ENCODE measurements at regions not wholly inside any gene's neighbourhood (a gene's known extent, or its start where the extent isn't known, plus 50 kb on each side); places are given as distances from the start of the nearest gene placed in this dataset.

- H3K27ac ChIP-seq (ENCODE audit: low read depth, low read length) = no peak overlapping the region
- H3K9me3 ChIP-seq (ENCODE audit: control insufficient read depth in 3 of 3, low read length in 3 of 3) = peaks cover 0 to 5% (median 2%) of the 10 kb centered on the region in 3 donors
- no peaks in the 10 kb centered on the region for H3K36me3 ChIP-seq (ENCODE audit: control insufficient read depth in 3 of 3, insufficient read depth in 3 of 3, low read length in 3 of 3)
Measured at GRCh38 chr2:200165687-200166086, 140.8 kb upstream of the SPATS2L start.

GRCh38 chr2:200168641-200169555 lies 137.6 kb upstream of the SPATS2L start:
- peaks cover 0 to 5% (median 2%) of the 10 kb centered on the region in 3 donors for H3K9me3 ChIP-seq (ENCODE audit: control insufficient read depth in 3 of 3, low read length in 3 of 3)
- no peaks in the 10 kb centered on the region for H3K36me3 ChIP-seq (ENCODE audit: control insufficient read depth in 3 of 3, insufficient read depth in 3 of 3, low read length in 3 of 3)
- H3K27ac ChIP-seq (ENCODE audit: low read depth, low read length) = no peak overlapping the region
- no peaks in the 10 kb centered on the region for H3K4me1 ChIP-seq (ENCODE audit: control insufficient read depth in 3 of 3, insufficient read depth in 3 of 3, low read length in 3 of 3)
- no peaks in the 10 kb centered on the region for H3K27me3 ChIP-seq (ENCODE audit: control insufficient read depth in 3 of 3, insufficient read depth in 3 of 3, low read length in 3 of 3)
- H3K4me3 ChIP-seq (ENCODE audit: low read length in 3 of 3) = no peak overlapping the region
- H3K9ac ChIP-seq (ENCODE audit: low read depth in 1 of 3, low read length in 3 of 3) = no peak overlapping the region

More at GRCh38 chr2:200165687-200166086, 140.8 kb upstream of the SPATS2L start:
- Histone ChIP-seq H3K27me3 (ENCODE audit: control insufficient read depth in 3 of 3, insufficient read depth in 3 of 3, low read length in 3 of 3) (no peaks in the 10 kb centered on the region), H3K4me3 (ENCODE audit: low read length in 3 of 3) (no peak overlapping the region), H3K4me1 (ENCODE audit: control insufficient read depth in 3 of 3, insufficient read depth in 3 of 3, low read length in 3 of 3) (no peaks in the 10 kb centered on the region), H3K9ac (ENCODE audit: low read depth in 1 of 3, low read length in 3 of 3) (no peak overlapping the region)

GRCh38 chr2:200170221-200170620 lies 136.3 kb upstream of the SPATS2L start:
- Histone ChIP-seq H3K4me3 (ENCODE audit: low read length in 3 of 3) (no peak overlapping the region), H3K27ac (ENCODE audit: low read depth, low read length) (no peak overlapping the region)

GRCh38 chr2:200171731-200172482 lies 134.6 kb upstream of the SPATS2L start:
- Histone ChIP-seq H3K4me1 (ENCODE audit: control insufficient read depth in 3 of 3, insufficient read depth in 3 of 3, low read length in 3 of 3) (no peaks in the 10 kb centered on the region), H3K4me3 (ENCODE audit: low read length in 3 of 3) (no peak overlapping the region), H3K9me3 (ENCODE audit: control insufficient read depth in 3 of 3, low read length in 3 of 3) (no peaks in the 10 kb centered on the region), H3K27me3 (ENCODE audit: control insufficient read depth in 3 of 3, insufficient read depth in 3 of 3, low read length in 3 of 3) (no peaks in the 10 kb centered on the region), H3K36me3 (ENCODE audit: control insufficient read depth in 3 of 3, insufficient read depth in 3 of 3, low read length in 3 of 3) (no peaks in the 10 kb centered on the region), H3K9ac (ENCODE audit: low read depth in 1 of 3, low read length in 3 of 3) (no peak overlapping the region), H3K27ac (ENCODE audit: low read depth, low read length) (no peak overlapping the region)

More at GRCh38 chr2:200170221-200170620, 136.3 kb upstream of the SPATS2L start:
- peaks cover 0 to 5% (median 2%) of the 10 kb centered on the region in 3 donors for H3K9me3 ChIP-seq (ENCODE audit: control insufficient read depth in 3 of 3, low read length in 3 of 3)
- H3K36me3 ChIP-seq (ENCODE audit: control insufficient read depth in 3 of 3, insufficient read depth in 3 of 3, low read length in 3 of 3) = no peaks in the 10 kb centered on the region
- no peaks in the 10 kb centered on the region for H3K27me3 ChIP-seq (ENCODE audit: control insufficient read depth in 3 of 3, insufficient read depth in 3 of 3, low read length in 3 of 3)
- H3K4me1 ChIP-seq (ENCODE audit: control insufficient read depth in 3 of 3, insufficient read depth in 3 of 3, low read length in 3 of 3) = no peaks in the 10 kb centered on the region
- H3K9ac ChIP-seq (ENCODE audit: low read depth in 1 of 3, low read length in 3 of 3) = no peak overlapping the region

GRCh38 chr2:200172521-200172920 lies 134.0 kb upstream of the SPATS2L start:
- no peaks in the 10 kb centered on the region for H3K9me3 ChIP-seq (ENCODE audit: control insufficient read depth in 3 of 3, low read length in 3 of 3)

GRCh38 chr2:200172944-200173581 lies 133.4 kb upstream of the SPATS2L start:
- Histone ChIP-seq H3K9me3 (ENCODE audit: control insufficient read depth in 3 of 3, low read length in 3 of 3) (no peaks in the 10 kb centered on the region), H3K36me3 (ENCODE audit: control insufficient read depth in 3 of 3, insufficient read depth in 3 of 3, low read length in 3 of 3) (no peaks in the 10 kb centered on the region), H3K4me3 (ENCODE audit: low read length in 3 of 3) (no peak overlapping the region), H3K9ac (ENCODE audit: low read depth in 1 of 3, low read length in 3 of 3) (no peak overlapping the region), H3K4me1 (ENCODE audit: control insufficient read depth in 3 of 3, insufficient read depth in 3 of 3, low read length in 3 of 3) (peaks cover 0 to 2% (median 2%) of the 10 kb centered on the region in 3 donors), H3K27me3 (ENCODE audit: control insufficient read depth in 3 of 3, insufficient read depth in 3 of 3, low read length in 3 of 3) (no peaks in the 10 kb centered on the region), H3K27ac (ENCODE audit: low read depth, low read length) (no peak overlapping the region)

More at GRCh38 chr2:200172521-200172920, 134.0 kb upstream of the SPATS2L start:
- Histone ChIP-seq H3K36me3 (ENCODE audit: control insufficient read depth in 3 of 3, insufficient read depth in 3 of 3, low read length in 3 of 3) (no peaks in the 10 kb centered on the region), H3K27me3 (ENCODE audit: control insufficient read depth in 3 of 3, insufficient read depth in 3 of 3, low read length in 3 of 3) (no peaks in the 10 kb centered on the region), H3K4me3 (ENCODE audit: low read length in 3 of 3) (no peak overlapping the region), H3K27ac (ENCODE audit: low read depth, low read length) (no peak overlapping the region), H3K9ac (ENCODE audit: low read depth in 1 of 3, low read length in 3 of 3) (no peak overlapping the region), H3K4me1 (ENCODE audit: control insufficient read depth in 3 of 3, insufficient read depth in 3 of 3, low read length in 3 of 3) (no peaks in the 10 kb centered on the region)

GRCh38 chr2:200173691-200174090 lies 132.8 kb upstream of the SPATS2L start:
- H3K36me3 ChIP-seq (ENCODE audit: control insufficient read depth in 3 of 3, insufficient read depth in 3 of 3, low read length in 3 of 3) = no peaks in the 10 kb centered on the region
- peaks cover 4 to 8% (median 6%) of the 10 kb centered on the region in 3 donors for H3K4me1 ChIP-seq (ENCODE audit: control insufficient read depth in 3 of 3, insufficient read depth in 3 of 3, low read length in 3 of 3)
- H3K9me3 ChIP-seq (ENCODE audit: control insufficient read depth in 3 of 3, low read length in 3 of 3) = no peaks in the 10 kb centered on the region
- H3K27ac ChIP-seq (ENCODE audit: low read depth, low read length) = no peak overlapping the region
- no peaks in the 10 kb centered on the region for H3K27me3 ChIP-seq (ENCODE audit: control insufficient read depth in 3 of 3, insufficient read depth in 3 of 3, low read length in 3 of 3)
- H3K9ac ChIP-seq (ENCODE audit: low read depth in 1 of 3, low read length in 3 of 3) = no peak overlapping the region
- H3K4me3 ChIP-seq (ENCODE audit: low read length in 3 of 3) = no peak overlapping the region

- H3K27ac ChIP-seq (ENCODE audit: low read depth, low read length) = no peak overlapping the region
- no peaks in the 10 kb centered on the region for H3K27me3 ChIP-seq (ENCODE audit: control insufficient read depth in 3 of 3, insufficient read depth in 3 of 3, low read length in 3 of 3)
Measured at GRCh38 chr2:200174433-200175216, 131.9 kb upstream of the SPATS2L start.

More at GRCh38 chr2:200174433-200175216, 131.9 kb upstream of the SPATS2L start:
- Histone ChIP-seq H3K36me3 (ENCODE audit: control insufficient read depth in 3 of 3, insufficient read depth in 3 of 3, low read length in 3 of 3) (no peaks in the 10 kb centered on the region), H3K9ac (ENCODE audit: low read depth in 1 of 3, low read length in 3 of 3) (no peak overlapping the region), H3K4me1 (ENCODE audit: control insufficient read depth in 3 of 3, insufficient read depth in 3 of 3, low read length in 3 of 3) (peaks cover 5 to 10% (median 6%) of the 10 kb centered on the region in 3 donors), H3K4me3 (ENCODE audit: low read length in 3 of 3) (no peak overlapping the region), H3K9me3 (ENCODE audit: control insufficient read depth in 3 of 3, low read length in 3 of 3) (no peaks in the 10 kb centered on the region)

Data from skeletal muscle tissue (tissue), 3 donors.